Fibroblast of skin of left quadriceps (primary cell): ENCODE measurements at regions not wholly inside any gene's neighbourhood (a gene's known extent, or its start where the extent isn't known, plus 50 kb on each side); places are given as distances from the start of the nearest gene placed in this dataset.

ENCODE experiments used
- DNase-seq, 2 experiments: peaks; one replicate each; pipeline ENCODE4 v3.0.0-alpha.2; 2013; ENCODE audit warnings: low read depth in 2 of 2

DNA sequence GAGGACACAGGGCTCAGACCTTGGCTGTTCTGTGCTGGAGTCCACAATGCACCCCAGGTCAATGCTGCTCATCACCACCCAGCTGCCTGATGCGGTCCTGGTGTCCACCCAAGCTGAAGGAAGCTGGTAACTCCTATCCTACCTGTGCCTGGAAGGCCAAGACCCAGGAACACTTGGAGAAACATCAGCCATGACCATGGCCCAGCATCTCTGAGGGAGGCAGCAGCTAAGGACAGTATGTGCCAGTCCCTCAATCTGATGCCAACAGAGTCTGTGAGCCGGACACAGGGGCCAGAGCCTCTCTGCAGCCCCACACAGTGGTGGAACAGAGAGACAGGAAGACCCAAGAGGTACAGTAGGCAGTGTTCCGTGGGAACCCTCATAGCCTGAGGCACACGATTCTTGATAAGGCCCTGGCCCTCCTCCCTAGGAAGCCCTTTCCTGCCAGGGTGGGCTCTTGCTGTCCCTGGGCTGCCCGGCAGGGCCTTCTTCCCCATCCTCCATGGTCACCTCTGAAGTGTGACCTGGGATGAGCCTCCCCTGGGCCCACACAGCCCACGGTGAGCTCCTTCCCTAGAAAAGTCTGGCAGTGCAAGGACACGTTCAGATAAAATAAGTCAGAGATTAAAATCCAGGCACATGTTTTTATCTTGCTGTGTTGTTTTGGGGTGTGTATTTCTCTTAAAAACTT is 170.7 kb downstream of the THBS2 start:
- no peak for DNase-seq

DNA sequence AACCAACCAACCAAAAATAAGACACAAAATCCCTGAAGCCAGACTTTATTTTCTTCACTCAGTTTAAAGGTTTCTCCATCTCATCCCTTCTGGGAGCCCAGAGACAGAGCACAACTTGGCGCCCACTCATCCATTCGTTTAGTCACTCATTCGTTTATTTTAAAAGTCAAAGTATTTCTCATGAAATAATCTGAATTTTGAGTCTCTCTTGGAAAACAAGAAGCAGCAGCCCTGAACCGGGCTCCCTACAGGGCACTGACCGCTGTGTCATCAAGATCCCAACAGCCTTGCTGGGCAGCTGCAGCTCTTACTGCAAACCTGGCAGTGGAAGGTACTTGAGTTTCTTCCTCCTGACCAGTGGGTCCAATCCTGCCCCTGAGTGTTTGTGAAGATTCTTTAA is 171.6 kb downstream of the THBS2 start:
- DNase-seq, result no peak

DNA sequence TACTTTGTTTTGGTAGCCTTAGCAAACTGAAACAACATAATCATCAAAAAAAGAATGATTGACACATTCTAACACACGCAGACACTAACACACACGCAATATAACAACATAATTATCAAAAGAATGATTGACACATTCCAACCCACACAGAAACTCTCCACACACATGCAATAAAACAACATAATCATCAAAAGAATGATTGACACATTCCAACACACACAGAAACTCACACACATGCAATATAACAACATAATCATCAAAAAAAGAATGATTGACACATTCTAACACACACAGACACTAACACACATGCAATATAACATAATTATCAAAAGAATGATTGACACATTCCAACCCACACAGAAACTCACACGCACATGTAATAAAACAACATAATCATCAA is 172.4 kb downstream of the THBS2 start:
- DNase-seq, result no peak

DNA sequence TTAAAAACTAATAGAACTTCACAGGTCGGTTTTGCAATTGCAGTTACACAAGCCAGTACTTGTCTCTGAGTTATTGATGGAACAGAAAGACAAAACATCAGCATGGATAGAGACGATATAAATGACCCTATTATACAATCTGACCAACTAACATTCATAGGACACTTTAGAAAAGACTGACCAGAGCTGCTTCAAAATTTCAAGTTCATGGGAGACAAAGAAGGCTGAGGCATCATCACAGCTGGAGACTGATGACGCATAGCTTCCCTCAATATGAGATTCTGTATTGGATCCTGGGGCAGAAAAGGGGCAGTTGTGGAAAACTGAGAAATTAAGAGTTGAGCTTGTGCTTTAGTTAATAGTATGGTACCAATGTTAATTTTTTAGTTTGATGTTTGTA is 174.0 kb downstream of the THBS2 start:
- DNase-seq, result no peak

DNA sequence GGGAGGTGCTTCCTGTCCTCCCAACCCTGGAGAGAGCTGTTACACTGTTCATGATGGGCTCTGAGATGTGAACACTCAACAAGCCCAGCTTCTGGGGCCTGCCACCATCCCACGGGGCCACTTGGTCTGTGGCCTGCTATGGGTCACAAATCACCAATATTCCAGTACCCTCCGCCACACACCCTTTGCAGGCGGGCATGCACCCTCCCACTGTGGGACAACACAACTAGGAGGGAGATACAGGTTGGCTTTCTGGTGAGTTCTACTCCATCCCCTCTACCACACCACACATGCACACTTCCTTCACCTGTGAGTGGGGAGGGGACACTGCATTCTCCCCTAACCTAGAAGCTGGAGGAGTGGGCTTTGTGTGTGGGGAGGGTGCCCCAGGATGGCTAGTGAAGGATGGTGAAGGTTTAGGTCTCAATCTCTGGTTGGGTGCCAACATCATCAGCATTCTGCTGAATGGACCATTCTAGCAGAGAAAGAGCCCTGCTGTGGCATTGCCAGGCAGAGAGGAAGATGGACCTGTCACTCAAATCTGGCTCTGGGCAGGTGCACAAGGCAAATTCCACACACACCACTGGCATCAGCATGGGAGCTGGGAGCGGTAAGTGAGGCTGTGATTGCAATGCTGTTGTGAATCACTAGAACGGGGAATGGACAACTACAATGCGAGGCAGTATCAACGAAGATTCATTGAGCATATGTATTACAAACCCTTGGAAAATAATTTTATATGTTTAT is 175.1 kb downstream of the THBS2 start:
- DNase-seq, result no peak

DNA sequence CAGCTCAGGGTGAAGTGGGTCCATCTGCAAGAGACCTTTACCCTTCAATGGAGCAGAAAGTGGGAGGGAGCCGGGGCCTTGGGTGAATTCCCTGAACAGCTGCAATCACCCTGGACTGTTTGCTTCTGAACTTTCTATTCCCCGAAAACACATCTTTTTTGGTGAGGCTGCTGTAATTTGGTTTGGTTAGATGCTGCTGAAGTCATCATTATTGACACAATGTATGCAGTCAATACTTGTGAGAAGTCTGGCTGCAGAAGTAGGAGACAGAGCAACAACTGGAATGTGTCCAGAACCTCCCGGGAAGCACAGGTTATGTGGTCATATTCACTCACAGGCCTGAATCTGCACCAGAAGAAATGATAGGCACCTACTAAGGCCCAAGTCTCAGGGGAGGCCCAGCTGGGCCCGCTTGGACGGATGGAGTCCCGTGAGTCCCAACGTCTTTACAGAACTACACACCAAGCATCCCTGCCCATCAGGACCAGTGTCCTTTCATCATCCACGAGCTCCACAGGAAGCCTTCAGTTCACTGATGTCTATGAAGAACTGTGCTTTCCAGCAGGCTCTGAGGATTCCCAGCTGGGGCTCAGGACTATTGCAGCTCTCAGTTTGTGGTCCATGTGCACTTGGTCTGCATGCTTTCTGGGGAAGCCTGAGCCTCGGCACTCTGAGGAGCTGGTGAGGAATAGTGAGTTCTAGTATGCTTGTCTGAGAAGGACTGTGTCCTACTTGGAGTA is 177.6 kb downstream of the THBS2 start:
- no peak for DNase-seq

DNA sequence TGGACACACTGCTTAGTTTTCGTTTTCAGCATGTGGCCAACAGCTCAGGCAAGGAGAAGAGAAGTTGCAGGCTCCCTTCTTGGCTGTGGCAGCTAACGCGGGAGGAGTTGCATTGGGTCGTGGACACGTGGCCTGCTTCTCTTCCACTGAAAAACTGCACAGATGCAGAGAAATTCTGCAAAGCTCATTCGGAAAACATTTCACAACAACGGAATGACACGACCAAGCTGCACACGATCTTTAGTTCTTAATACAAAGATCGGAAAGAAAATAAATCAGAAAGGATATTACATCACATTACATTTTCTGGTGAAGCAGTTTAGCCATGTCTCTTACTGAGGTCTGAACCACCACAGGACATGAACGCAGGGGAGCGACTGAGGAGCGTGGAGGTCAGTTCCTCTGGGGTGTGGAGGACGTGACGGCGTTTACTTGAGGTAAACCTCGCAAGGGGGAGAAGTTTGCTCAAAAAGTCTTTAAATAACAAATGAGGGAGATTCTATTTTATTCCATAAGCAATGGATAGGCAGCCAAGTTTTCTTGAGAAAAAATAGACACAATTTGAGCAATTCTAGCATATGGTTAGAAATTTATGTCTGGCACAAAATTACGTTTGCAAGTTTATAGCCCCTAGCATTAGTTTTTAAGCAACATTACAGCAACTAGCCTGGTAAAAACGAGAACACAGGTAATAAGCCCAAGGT is 178.3 kb downstream of the THBS2 start:
- peak; percentile 78 to 79 for DNase-seq

DNA sequence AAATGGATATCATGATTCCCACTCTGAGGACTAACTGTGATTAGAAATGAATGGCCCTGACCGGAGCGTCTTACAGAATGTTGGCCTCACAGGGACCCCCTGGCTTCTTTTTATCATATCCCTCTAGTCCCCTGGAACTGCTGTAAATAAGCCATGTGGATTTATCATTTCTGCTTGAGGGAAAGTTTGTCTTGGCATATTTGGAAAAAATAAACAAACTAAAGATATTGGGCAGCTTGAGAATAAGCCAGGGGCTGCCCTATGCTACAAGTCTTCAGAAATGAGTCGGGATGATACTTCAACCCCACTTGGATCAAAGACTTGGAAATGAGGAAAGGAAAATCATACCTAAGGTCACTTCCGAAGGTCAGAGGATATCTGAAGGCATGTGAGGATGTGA is 179.1 kb downstream of the THBS2 start:
- no peak for DNase-seq

DNA sequence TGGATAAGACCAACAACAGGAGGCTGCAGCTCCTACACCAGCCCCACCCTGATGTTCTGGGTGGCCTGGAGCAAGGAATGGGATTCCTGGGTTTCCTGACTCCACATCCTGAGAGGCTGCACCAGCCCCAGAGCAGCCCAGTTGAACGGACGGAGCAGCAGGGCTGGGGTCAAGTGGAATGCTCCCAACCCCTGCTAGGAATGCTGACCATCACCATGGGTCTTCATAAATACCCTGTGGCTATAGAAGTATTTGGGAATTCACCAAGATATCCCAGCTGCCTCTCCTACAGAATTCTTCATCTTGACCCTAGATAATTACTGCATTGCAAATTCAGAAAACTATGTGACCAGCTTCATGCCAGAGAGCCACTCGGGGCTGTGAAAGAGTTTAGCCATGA is 180.3 kb downstream of the THBS2 start:
- peak; percentile 63 for DNase-seq

DNA sequence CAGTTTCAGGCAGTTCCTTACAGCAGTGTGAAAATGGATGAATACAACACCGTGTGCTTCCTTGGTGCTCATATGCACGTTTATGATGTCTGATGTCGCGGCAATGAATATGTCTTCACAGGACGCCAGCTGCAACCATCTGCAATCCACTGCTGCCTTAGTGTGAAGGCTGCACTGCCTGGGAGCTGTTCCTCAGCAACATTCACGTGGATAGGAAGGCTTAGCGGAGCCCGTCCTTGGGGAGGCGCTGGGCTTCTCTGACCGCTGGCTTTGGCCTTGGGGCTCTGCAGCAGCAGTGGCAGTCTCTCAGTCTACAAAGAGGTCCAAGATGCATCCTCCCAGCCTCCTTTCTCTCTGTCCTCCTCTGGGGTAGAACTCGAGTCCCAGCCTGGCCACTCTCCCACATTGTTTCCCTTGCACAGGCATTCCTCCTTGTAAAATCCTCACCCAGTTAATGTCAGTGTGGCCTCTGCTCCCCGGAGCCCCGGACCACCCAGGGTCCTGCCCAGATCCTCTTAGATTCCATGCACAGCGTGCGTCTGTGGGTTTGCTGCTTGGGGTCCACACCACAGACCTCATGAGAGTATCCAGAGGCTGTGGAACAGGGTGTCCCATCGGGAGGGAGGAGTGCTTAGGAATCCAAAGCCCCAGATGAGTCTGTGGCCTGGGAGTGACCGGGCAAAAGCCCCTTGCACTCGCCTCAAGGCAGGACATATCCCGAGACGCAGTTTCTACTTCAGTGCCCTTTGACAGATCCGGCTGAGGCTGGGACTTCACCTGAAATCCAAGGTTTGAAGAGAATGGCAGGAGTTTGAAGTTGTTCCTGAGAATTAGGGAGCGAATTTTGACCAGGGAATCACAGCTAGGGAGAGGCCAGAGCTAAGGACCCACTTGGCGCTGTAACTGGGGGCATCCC is 181.3 kb downstream of the THBS2 start:
- DNase-seq, result no peak

DNA sequence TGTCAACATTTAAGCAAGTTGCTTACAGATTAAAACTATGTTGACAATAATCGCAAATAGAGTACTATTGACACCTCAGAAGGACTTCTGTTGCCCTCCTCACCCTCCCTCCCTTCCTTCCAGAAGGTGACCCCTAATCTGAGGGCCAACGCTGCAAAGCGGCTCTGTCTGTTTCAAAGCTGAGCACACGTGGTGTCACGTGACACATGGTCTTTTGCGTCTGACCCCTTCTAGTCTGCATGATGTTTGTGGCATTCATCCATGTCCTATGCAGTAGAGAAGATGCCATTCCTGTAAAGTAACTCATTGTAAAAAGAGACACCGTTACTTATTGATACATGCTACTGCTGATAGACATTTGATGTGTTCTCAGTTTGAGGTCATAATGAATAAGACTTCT is 182.3 kb downstream of the THBS2 start:
- no peak for DNase-seq

DNA sequence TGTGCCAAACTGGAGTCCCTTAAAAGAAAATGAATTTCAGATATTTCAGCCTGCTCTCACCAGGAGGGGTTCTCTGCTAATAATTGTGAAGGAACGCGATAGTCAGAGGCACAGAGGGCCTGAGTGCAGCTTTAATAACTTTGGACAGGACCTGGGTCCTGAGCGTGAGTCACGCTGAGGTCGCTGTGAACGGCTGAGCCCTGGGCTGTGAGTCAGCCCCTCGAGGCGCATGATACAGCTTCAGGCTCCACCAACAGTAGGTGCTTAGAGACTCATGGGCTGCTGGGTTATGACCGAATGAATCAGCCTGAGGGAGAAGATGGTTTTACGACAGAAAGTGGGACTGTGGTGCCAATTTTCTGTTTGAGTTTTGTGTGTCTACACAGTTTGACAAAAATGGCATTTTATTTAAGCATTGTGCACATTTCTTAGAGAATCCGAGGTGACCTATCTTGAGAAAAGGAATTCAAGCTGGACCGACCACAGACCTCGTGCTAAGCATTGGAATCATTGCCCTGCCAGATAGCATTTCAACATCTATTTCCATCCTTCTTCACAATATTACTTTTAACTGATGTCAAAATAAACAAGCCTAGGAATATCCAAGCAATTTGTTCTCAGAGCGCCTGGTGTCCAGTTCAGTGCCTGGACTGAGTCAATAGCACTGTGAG is 183.0 kb downstream of the THBS2 start:
- DNase-seq, result peak; percentile 87 to 88

DNA sequence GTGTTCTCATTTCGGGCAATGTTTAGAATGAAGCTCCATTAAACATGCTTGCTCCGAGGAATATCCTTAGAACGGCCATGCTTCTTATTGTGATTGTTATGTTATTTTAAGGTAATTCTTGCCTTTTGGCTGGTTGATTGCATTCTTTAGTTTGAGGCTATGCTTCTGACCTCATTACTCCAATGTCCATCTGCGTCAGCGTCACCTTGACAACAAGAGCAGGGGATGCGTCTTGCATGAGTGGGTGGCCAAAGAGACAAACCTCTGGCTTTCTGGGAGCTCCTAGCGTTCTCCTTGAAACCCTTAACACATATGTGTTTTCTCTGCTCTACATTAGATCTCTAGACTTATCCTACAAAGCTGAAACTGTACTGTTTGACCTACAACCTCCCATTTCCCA is 184.3 kb downstream of the THBS2 start:
- no peak for DNase-seq

DNA sequence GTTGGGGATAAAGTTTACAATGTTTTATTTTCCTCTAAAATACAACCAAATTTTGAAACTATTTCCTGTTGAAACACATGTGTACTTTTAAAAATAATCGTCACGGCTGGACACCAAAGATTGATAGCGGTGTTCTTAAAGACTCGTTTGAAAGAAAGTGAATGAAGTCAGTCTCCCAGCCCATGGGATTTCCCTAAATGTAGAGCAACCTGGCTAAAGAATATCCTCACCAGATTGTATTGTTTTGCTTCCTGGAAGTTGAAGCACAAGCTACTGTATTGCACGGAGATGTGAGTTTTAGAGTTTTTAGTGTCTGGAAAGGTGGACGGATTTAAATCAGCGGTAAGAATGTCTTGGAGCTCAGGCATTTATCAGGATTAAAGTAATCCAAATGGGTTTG is 189.5 kb downstream of the THBS2 start:
- DNase-seq, result no peak

DNA sequence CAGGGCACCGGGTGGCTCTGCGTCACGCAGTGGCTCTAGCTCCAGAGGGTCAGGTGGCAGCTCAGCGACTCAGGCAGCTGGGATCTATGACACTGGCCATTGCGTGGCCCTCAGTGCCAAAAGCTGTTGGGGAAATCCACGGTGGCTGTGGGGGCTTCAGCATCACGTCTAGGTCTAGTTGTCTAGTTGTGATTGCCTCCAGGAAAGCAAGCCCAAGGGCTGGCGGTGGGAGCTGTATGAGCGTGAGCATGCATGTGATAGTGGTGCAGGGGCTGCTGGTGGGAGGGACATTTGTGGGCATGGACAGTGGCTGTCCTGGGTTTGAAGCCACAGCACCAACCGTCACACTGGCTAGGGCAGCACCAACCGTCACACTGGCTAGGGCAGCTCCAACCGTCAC is 191.4 kb downstream of the THBS2 start:
- DNase-seq, result no peak

DNA sequence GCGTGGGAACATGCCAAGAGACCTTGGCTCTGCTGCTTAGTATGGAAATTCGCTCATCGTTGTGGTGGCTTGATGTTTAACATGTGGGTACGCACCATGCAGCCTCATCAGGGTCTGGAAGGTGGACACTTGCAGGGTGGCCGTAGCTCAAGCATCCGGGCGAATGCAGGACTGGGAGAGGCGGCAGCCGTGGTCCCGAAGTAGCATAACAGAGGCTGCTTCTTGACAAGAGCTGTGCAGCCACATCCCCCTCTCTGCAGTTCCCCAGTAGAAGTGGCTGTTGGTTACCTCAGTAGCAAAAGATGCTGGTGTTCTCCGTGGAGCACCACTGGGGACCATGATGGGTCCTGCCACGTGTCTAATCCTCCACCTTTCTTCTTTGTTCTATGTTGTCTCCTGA is 195.0 kb downstream of the THBS2 start:
- no peak for DNase-seq

DNA sequence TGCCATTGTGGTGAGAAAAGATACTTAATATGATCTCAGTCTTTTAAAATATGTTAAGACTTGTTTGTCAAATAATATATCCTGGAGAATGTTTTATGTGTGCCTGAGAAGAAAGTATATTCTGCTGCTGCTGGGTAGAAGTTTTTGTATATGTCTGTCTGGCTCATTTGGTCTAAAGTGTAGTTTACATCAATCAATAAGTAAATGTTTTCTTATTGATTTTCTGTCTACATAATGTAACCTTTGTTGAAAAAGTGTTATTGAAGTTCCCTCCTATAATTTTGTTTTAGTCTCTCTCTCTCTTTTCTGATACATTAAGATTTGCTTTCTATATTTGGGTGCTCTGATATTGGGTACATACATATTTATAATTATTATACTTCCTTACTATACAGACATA is 201.2 kb downstream of the THBS2 start:
- DNase-seq, result no peak

DNA sequence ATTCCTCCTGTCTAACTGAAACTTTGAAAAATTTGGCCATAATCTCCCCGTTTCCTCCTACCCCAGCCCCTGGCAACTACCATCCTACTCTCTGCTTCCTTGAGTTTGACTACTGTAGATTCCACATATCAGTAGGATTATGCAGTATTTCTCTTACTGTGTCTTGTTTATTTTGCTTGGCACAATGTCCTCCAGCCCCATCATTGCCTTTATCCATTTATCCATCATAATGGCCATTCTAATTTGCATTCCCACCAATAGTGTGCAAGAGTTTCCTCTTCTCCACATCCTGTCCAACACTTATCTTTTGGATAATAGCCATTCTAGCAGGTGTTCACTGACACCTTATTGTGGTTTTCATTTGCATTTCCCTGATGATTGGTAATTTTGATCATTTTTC is 202.3 kb downstream of the THBS2 start:
- DNase-seq, result no peak

DNA sequence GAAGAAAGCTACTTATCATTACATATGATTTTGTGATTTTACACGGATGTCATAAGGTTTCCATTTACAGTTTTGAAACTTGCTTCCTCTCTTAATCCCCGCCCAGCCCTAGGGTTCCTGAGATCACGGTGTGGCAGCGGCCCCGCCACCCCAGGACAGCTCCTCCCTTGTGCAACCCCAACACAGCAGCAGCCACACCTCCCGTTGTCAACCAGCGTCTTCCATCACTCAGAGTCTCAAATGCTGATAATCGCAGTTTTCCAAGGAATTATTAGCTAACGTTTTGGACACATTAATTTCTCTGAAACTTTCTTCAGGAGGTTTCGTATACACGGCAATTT is 204.8 kb downstream of the THBS2 start:
- no peak for DNase-seq

DNA sequence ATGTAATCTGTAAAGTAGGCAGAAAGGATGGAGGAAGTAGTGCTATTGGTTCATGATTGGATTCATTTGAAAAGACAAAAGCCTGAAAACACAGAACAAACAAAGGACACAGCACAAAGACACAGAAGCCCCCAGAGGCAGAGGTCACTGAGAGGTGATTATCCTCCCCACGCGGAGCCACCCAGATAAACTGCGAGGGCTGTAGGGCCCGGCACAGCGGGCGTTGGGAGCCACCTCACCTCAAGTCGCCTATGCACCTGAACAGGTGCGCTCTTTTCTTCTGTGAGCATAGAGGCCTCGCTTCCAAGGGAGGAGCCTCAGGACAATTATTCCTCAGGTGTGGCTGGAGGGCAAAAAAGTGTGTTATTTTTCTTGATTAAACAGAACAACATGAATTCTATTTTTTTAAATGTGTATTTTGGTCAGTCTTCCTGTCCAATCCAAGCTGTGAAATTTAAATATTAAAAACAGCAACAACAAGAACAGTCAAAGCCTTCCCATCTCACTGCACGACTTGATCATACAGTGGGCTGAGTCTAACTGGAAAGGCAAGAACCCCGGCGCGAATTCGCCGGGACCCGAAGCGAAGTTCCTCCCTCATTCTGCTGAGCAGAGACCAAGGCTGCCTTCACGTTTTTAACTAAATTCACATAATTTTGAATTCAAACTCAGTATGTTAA is 205.3 kb downstream of the THBS2 start:
- no peak for DNase-seq
